Superior temporal gyrus (tissue), 1 donor: ENCODE measurements at regions not wholly inside any gene's neighbourhood (a gene's known extent, or its start where the extent isn't known, plus 50 kb on each side); places are given as distances from the start of the nearest gene placed in this dataset.
"Not testable (repeated sequence)": the region's sequence is repeated elsewhere in the genome, so short reads cannot be mapped to it uniquely, and the experiment has no call there.

Source experiments
- DNase-seq: peaks from one replicate; pipeline ENCODE4 v3.0.0-alpha.2; 2016; ENCODE audit errors: extremely low spot score

- no peak for DNase-seq
These were observed 83.2 kb downstream of the MANEA start for GRCh38 chr6:95660544-95660943.

- DNase-seq, result no peak
These were observed 92.7 kb downstream of the MANEA start for GRCh38 chr6:95670011-95670463.

DNA sequence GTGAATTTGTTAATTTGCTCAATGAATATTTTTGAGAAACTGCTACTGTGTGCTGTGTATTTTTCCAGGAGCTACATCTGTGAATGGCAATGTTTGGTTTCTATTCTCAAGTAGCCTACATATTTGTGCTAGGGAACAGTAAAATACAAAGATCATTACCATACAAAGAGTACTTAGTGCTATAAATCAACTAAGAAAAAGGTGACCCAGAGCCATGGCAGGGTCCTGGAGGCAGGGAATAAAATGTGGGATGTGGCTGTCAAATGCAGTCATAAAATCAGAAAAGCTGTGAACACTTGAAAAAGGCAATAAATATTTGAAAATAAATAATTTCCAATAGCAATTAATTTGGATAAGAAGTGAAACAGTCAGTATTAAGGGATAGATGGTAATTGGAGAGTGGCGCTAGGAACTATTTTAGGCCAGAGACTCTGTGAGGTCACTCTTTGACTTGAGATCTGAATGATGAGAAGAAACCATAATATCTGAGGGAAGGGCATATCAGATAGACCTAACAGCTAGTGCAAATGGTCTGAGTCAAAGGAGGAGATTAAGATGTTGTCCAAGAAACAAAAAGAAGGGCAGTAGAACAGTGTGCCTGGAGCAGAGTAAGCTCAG is 98.8 kb downstream of the MANEA start:
- no peak for DNase-seq

GRCh38 chr6:95679981-95680380 is 102.6 kb downstream of the MANEA start:
- DNase-seq, result no peak

DNA sequence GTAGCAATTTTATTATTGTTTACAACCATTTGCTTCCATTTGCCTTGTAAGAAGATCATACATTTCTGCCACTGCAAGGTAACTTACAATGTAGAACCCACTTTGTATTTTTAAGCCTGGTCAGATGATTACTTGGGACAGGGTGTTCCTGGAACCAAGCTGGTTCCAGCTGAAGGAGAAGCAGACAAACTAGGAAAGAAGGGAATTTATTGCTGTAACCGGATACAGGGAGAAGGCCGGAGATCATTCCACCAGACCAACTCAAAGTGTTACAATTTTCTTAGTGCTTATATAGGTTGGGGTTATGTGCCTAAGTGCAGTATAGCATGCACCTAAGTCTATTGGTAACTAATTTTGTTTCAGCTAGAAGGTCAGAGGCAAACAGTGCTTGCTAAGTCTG is 104.4 kb downstream of the MANEA start:
- DNase-seq, result no peak

- DNase-seq, result no peak
These were observed 105.1 kb downstream of the MANEA start for GRCh38 chr6:95682476-95682875.

GRCh38 chr6:95685822-95686221 is 108.5 kb downstream of the MANEA start:
- DNase-seq, result no peak

DNA sequence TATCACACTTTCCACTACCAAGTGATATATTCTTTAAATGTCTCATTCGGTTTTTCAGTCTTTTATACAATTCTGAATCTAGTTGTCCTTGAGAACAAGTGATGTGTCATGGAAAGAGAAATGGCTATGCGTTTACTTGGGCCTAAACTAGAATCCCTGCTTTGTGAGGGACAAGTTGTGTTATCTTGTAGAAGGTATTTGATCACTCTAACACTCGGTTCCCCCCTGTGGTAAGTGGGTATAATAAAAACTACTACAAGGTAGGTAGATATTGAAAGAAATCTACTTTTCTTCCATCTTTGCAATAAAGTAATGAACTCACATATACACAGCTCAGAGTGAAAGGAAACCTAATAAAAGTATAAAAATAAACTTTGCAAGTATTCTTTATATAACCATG is 108.9 kb downstream of the MANEA start:
- no peak for DNase-seq

DNA sequence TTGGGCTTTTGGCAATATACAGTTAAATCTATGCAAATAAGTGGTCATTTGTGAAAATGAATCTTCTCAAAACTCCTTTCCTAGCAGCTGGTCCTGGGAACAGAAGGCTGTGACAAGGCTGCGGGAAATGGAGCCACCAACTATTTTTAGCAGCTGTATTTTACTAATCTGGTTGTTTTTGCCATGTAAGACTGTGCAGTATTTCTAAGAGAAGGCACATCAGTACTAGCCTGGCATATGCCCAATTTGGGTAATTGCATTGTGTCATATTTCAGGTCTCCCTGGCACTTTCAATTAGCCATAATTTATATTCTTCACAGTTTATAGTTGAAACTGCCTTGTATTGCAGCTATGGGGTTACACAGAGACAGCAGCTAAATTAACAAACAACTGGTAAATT is 109.6 kb downstream of the MANEA start:
- peak; percentile 38 for DNase-seq

- no peak for DNase-seq
These were observed 110.5 kb downstream of the MANEA start for GRCh38 chr6:95687839-95688238.

DNA sequence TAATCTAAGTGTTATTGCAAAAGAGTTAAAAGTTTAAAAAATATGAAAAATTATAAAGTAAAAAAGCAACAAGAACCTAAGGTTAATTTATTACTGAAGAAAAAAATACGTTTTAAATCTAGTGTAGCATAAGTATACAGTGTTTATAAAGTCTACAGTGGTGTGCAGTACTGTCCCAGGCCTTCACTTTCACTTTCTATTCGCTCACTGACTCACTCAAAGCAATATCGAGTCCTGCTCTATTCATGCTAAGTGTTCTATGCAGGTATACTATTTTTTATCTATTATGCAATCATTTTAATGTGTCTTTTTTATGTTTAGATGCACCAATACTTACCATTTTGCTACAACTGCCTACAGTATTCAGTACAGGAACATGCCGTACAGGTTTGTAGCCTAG is 113.0 kb downstream of the MANEA start:
- DNase-seq, result no peak

GRCh38 chr6:95693108-95693507 is 115.8 kb downstream of the MANEA start:
- DNase-seq, result no peak

GRCh38 chr6:95698271-95698670 is 120.9 kb downstream of the MANEA start:
- DNase-seq, result no peak

DNA sequence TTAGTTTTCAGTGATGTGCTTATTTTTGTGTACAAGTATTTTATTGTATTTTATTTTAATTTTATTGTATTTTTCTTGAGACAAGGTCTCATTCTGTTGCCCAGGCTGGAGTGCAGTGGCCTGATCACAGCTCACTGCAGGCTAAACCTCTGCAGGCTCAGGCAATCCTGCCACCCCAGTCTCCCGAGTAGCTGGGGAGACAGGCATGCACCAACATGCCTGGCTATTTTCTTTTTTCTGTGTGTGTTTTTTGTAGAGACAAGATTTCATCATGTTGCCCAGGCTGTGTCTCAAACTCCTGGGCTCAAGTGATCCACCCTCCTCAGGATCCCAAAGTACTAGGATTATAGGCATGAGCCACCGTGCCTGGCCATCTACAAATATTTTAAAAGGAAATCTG is 146.3 kb downstream of the MANEA start:
- DNase-seq, result no peak

DNA sequence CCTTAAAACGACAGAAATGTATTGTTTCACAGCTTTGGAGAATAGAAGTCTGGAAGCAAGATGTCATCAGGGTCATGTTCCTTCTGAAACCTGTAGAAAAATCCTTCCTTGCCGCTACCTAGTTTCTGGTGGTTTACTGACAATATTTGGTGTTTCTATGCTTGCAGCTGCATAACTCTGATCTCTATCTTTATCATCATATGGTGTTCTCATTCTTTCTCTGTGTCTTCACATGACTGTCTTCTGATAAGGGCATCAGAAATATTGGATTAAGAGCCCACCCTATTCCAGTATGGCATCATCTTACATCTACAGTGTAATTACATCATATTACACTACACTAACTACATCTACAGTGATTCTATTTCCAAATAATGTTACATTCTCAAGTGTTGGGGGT is 148.0 kb downstream of the MANEA start:
- no peak for DNase-seq

DNA sequence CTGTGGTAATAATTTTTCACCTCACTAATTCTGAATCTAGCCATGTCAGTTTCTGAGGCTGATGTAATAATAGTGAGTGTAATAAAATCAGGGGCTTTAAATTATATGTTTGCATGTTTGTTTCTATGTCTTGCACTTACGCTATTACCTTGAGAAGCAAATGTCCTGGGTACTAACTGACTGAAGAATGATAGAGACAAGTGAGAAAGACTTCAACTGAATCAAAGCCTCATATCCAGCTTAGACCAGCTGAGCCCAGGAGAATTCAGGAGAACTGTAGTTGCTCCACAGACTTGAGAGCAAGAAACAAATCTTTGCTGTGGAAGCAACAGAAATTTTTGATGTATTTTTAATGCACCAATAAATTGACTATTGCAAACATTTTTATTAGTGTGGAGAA is 162.8 kb downstream of the MANEA start:
- DNase-seq, result no peak

GRCh38 chr6:95741045-95741444 is 163.7 kb downstream of the MANEA start:
- no peak for DNase-seq

GRCh38 chr6:95742767-95743289 is 165.5 kb downstream of the MANEA start:
- DNase-seq, result no peak

- DNase-seq, result no peak
These were observed 166.3 kb downstream of the MANEA start for GRCh38 chr6:95743591-95743990.

DNA sequence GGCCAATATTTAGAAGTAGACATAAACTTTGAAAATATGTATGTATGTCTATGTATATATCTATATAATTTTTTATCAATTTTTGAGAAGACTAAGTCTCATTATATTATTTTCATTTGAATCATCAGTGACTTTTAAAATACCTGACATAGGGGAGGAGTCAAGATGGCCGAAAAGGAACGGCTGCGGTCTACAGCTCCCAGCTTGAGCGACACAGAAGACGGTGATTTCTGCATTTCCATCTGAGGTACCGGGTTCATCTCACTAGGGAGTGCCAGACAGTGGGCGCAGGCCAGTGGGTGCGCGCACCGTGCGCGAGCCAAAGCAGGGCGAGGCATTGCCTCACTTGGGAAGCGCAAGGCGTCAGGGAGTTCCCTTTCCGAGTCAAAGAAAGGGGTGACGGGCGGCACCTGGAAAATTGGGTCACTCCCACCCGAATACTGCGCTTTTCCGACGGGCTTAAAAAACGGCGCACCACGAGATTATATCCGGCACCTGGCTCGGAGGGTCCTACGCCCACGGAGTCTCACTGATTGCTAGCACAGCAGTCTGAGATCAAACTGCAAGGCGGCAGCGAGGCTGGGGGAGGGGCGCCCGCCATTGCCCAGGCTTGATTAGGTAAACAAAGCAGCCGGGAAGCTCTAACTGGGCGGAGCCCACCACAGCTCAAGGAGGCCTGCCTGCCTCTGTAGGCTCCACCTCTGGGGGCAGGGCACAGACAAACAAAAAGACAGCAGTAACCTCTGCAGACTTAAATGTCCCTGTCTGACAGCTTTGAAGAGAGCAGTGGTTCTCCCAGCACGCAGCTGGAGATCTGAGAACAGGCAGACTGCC is 181.1 kb downstream of the MANEA start:
- not testable (repeated sequence) for DNase-seq

DNA sequence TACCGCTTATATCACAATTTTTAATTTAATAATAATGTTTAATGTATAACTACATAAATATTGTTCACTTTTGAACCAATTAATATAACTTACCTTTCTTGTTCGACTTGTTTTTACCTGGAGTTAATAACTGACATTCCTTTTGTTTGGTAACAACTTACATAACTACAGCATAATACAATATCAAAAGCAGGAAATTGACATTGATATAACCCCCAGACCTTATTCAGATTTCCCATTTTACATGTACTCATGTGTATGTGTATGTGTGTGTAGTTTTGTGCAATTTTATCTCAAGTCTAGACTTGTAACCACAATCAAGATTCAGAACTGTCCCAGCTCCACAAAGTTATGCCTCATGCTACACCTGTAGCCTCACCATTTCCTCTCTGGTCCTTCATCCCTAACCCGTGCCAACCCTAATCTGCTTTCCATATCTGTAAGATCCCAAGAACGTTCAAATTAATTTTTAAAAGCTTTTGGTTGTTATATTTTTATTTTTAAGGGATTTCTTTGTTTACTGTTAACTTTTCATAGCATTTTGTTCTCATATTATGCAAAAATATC is 190.6 kb downstream of the MANEA start:
- DNase-seq, result no peak

DNA sequence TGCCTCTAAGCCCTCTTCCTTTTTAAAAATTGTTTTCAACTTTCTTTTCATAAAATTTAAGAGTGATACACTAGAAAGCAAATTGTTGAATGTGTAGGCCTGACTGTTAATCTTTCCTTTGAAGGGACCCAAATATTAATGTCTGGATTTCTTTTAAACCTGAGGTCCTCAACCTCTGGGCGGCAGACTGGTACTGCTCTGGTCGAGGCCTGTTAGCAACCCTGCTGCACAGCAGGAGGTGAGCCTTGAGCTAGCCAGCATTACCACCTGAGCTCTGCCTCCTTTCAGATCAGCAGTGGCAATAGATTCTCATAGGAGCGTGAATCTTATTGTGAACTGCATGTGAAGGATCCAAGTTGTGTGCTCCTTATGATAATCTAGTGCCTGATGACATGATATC is 191.2 kb downstream of the MANEA start:
- DNase-seq, result no peak

- no peak for DNase-seq
These were observed 200.0 kb downstream of the MANEA start for GRCh38 chr6:95777338-95777737.
